MG63 (cell line): ENCODE measurements at regions not wholly inside any gene's neighbourhood (a gene's known extent, or its start where the extent isn't known, plus 50 kb on each side); places are given as distances from the start of the nearest gene placed in this dataset.
"Not testable (repeated sequence)": the region's sequence is repeated elsewhere in the genome, so short reads cannot be mapped to it uniquely, and the experiment has no call there.

Experiments
- DNase-seq: peaks from one replicate; pipeline ENCODE4 v3.0.0-alpha.2; 2020
- H3K27me3 ChIP-seq: fragments of 250-450 bp; sonication (Bioruptor Pico); 2 replicates; pipeline ENCODE4 v1.5.1; 2020; ENCODE audit warnings: mild to moderate bottlenecking, moderate library complexity
- H3K36me3 ChIP-seq: fragments of 250-450 bp; sonication (Bioruptor Pico); 2 replicates; pipeline ENCODE4 v1.5.1; 2020; ENCODE audit warnings: mild to moderate bottlenecking, moderate library complexity
- H3K4me3 ChIP-seq: fragments of 250-450 bp; sonication (Bioruptor Pico); 2 replicates; pipeline ENCODE4 v1.5.1; 2020; ENCODE audit warnings: mild to moderate bottlenecking, moderate library complexity
- H3K9me3 ChIP-seq: fragments of 250-450 bp; sonication (Bioruptor Pico); 2 replicates; pipeline ENCODE4 v1.5.1; 2020; ENCODE audit warnings: mild to moderate bottlenecking, moderate library complexity

DNA sequence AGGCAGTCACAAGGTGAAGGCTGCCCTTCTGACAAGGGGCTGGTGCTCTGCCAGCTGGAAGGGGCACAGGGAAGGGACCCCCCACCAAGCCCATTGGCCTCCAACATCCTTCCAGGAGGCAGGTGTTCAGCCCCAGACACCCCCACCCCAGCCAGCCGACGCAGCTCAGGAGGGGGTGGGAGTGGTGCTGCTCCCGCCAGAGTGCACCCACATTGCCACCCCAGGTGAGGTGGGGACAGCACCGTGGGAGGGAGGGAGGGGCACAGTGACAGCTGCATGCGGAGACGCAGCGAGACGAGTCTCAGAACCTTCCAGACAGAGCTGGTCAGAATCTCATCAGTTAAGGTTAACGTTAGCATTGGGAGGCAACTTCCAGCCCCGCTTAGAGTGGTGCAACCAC is 121.6 kb upstream of the FOXD4L5 start:
- H3K4me3 ChIP-seq, DNase-seq, H3K36me3 ChIP-seq, H3K9me3 ChIP-seq, H3K27me3 ChIP-seq: not testable (repeated sequence)

DNA sequence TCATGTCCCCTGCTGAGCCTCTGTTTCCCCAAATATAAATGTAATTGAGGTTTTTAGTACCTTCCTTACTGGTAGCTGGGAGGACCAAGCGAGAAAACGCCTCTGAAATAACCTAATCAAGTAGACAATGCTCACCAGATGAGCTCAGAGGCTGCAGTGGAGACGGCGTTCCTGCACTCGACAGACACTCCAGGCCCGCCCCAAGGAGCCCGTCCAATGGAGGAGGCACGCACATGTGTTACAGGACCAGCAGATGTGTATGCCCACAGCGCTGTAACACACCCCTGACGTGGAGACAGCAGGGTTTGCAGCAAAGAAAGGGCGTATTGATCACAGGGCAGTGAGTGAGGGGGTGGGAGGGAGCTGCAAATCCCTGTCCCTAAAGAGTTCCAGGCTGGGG is 120.8 kb upstream of the FOXD4L5 start:
- H3K9me3 ChIP-seq, DNase-seq, H3K36me3 ChIP-seq, H3K27me3 ChIP-seq, H3K4me3 ChIP-seq: not testable (repeated sequence)

DNA sequence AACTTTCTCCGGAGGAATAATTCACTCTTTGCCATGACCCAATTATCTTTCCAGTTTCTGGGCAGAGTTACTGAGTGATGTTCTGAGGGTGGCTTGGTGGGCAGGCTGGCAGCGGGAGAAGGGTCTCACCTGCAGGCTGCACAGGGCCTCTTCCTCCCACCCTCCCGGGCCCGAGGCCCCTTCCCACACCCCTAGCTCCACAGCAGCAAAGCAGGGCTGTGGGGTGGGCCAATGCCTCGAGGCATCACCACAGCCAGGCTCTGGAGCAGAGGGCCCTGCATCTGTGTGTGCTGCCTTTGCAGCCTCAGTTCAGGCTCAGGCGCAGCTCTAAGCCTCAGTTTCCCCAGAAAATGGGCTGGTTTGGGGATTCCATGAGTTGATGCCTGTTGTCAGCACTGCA is 120.2 kb upstream of the FOXD4L5 start:
- Histone ChIP-seq H3K4me3 (no peak overlapping the region), H3K9me3 (no peaks in the 10 kb centered on the region), H3K27me3 (no peaks in the 10 kb centered on the region), H3K36me3 (no peaks in the 10 kb centered on the region)
- no peak for DNase-seq

DNA sequence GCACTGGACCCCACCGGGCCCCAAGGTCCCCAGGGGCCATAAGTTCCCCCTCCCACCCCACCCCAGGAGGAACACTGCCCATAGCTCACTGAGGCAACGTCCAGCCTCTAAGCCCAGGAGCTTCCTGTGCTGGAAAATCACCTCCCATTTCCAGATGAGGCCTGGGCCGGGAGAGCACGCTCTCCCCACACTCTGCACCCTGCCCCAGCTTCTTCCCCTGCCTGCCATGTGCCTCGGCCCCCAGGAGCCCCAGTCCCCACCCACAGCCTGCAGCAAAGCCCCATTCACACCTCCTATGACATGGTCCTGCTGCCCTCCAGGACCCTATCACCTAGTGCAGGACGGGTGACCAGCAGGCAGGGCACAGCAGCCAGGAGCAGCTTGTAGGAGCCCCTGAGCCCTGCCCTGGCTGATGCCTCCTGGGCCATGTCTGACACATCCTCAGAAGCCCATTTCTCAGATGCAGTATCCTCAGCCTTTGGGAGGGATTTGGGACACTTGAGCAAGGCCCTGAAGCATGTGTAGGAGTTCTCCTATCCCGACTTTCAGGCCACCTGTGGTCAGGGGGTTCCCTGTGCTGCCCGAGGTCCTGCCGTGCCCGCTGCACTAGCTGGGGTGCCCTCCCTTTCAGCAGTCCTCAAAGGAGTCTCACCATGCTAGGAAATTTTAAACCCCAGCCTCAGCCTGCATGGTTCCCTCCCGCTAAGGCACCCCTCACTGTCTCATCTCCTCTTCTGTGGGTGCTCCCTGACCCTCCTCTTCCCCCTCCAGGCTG is 119.4 kb upstream of the FOXD4L5 start:
- H3K4me3 ChIP-seq = no peak overlapping the region
- DNase-seq = no peak
- H3K27me3 ChIP-seq = no peaks in the 10 kb centered on the region
- no peaks in the 10 kb centered on the region for H3K36me3 ChIP-seq
- no peaks in the 10 kb centered on the region for H3K9me3 ChIP-seq

DNA sequence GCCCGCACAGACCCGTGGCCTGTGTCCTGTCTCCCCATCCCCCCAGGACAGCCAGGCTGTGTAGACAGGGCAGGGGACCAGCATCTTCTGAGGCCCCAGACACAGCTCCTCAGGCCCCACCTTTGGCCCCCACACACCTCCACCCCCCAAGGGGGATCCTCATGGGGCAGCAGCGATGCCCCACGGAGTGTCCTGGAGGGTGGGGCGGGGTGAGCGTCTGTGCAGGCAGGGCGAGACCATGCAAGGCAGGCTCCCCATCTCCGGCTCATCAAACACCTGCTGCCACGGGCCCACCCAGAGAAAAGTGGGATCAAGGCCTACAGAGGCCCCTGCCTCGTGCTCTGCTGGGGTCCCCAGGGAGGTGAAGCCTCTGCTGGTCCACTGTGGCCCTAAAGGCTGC is 118.7 kb upstream of the FOXD4L5 start:
- Histone ChIP-seq H3K36me3 (no peaks in the 10 kb centered on the region), H3K27me3 (no peaks in the 10 kb centered on the region), H3K4me3 (no peak overlapping the region), H3K9me3 (no peaks in the 10 kb centered on the region)
- no peak for DNase-seq

DNA sequence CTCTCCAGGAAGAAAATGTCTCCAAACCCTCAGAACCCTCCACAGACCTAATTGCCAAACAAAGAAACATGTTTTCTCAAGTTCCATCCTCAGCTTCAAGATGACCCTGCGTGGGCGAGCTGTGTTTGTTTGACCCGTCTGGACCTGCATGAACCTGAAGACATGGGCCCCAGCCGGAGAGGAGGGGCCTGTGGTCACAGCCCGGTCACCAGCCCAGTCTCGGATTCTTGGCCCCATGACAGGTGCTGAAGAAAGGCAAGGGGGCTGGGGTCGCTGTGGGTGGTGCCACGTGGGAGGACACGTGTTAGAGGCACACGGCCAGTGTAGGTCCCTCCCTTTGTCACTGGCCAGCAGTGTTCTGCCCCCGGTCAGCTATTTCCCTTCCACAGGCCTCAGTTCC is 118.1 kb upstream of the FOXD4L5 start:
- DNase-seq, H3K36me3 ChIP-seq, H3K9me3 ChIP-seq, H3K4me3 ChIP-seq, H3K27me3 ChIP-seq: not testable (repeated sequence)

DNA sequence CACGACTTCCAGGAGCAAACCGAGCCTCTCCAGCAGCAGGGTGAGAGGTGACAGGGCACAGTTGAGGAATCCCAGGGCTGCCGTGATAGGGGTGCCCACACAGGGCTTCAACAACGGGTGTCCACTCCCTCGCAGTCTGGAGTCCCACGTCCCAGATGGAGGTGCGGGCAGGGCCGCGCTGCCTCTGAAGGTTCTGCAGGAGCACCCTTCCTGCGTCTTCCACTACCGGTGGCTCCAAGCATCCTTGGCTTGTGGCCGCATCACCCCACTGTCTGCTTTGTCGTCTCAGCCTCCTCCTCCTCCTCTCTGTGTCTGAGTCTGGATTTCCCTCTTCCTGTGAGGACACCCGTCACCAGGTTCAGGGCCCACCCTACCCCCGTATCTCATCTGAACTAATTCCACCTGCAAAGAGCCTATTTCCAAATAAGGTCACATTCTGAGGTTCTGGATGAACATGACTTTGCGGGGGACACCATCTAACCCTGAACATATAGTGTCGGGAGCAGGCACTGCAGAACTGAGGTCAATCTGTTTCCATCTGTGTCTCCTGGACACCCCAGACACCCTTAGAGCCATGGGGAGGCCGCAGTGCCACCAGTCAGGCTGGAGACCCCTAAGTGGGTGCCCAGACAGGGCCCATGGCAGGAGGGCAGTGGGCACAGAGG is 117.3 kb upstream of the FOXD4L5 start:
- H3K4me3 ChIP-seq, H3K9me3 ChIP-seq, H3K36me3 ChIP-seq, DNase-seq, H3K27me3 ChIP-seq: not testable (repeated sequence)

DNA sequence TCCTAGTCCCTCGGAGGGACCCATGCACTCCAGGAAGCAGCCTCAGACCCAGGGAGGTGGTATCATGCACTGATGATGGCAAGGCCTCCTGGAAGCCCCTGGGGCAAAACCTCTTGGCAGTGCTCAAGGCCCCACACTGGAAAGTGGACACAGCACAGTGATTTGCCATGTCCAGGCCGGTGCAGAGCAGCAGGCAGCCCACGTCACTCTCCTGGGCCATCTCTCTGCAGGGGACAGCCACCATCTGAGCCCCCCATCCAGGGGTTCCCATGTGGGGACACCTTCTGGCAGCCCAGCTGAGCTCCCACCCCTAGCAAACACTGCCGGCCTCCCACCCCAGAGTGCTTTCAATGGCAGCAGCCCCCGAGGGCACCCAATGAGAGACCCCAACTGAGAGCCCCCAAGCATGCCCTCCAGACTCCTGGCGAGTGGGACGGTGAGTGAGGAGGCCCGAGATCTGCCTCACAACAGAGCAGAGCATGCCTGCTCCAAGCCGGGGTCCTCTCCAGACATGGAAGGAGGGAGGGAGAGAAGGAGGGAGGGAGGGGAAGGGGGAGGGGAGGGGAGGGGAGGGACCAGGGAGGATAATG is 116.5 kb upstream of the FOXD4L5 start:
- not testable (repeated sequence) for H3K4me3 ChIP-seq, H3K36me3 ChIP-seq, H3K9me3 ChIP-seq, DNase-seq, H3K27me3 ChIP-seq

GRCh38 chr9:65400886-65401285 is 115.9 kb upstream of the FOXD4L5 start:
- no peak overlapping the region for H3K4me3 ChIP-seq
- H3K27me3 ChIP-seq = no peaks in the 10 kb centered on the region
- DNase-seq = no peak
- H3K36me3 ChIP-seq = no peaks in the 10 kb centered on the region
- no peaks in the 10 kb centered on the region for H3K9me3 ChIP-seq

- not testable (repeated sequence) for H3K36me3 ChIP-seq, DNase-seq, H3K27me3 ChIP-seq, H3K4me3 ChIP-seq, H3K9me3 ChIP-seq
Observed at GRCh38 chr9:65397763-65398719, 113.0 kb upstream of the FOXD4L5 start.

GRCh38 chr9:65397226-65397625 is 112.2 kb upstream of the FOXD4L5 start:
- not testable (repeated sequence) for H3K4me3 ChIP-seq, H3K9me3 ChIP-seq, H3K36me3 ChIP-seq, DNase-seq, H3K27me3 ChIP-seq

- not testable (repeated sequence) for H3K4me3 ChIP-seq, H3K27me3 ChIP-seq, H3K36me3 ChIP-seq, DNase-seq, H3K9me3 ChIP-seq
Observed at GRCh38 chr9:65396601-65397000, 111.6 kb upstream of the FOXD4L5 start.

DNA sequence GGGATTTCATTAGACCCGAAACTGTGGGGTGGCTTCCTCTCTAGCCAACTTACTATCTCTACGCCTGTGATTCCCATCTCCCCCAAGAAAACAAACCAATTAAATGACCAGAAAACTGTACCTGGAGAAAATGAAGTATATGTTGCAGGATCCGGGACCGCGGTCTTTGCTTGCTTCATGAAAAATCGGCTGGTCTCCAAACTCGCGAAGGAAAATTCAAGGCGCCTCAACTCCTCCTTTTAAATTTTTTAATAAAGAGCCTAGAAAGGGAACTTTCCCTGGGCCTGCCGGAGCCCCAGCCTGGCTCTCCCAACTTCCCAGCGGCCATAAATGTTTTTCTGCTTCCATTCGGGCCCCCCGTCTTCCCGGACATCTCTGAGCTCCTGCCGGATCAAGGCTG is 110.8 kb upstream of the FOXD4L5 start:
- H3K9me3 ChIP-seq, H3K36me3 ChIP-seq, H3K27me3 ChIP-seq, DNase-seq, H3K4me3 ChIP-seq: not testable (repeated sequence)

DNA sequence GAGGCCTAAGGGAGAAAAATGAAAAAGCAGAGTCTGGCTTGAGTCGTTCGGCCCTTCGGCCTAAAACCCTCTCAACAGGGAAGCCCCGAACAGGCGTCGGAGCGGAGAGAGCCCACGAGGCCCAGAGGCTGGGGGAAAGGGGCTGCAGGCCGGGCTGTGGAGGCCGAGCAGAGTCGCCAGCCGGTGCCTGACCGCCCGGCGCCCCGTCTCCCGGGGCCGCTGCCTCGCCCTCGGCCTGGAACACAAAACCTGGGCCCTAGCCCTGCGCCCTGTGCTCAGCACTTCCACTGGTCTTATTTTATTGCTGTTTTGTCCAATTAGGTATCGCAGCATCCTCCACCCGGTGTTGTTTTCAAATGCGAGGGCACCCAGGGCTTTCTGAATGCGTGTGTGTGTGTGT is 110.1 kb upstream of the FOXD4L5 start:
- not testable (repeated sequence) for H3K36me3 ChIP-seq, H3K4me3 ChIP-seq, DNase-seq, H3K9me3 ChIP-seq, H3K27me3 ChIP-seq

DNA sequence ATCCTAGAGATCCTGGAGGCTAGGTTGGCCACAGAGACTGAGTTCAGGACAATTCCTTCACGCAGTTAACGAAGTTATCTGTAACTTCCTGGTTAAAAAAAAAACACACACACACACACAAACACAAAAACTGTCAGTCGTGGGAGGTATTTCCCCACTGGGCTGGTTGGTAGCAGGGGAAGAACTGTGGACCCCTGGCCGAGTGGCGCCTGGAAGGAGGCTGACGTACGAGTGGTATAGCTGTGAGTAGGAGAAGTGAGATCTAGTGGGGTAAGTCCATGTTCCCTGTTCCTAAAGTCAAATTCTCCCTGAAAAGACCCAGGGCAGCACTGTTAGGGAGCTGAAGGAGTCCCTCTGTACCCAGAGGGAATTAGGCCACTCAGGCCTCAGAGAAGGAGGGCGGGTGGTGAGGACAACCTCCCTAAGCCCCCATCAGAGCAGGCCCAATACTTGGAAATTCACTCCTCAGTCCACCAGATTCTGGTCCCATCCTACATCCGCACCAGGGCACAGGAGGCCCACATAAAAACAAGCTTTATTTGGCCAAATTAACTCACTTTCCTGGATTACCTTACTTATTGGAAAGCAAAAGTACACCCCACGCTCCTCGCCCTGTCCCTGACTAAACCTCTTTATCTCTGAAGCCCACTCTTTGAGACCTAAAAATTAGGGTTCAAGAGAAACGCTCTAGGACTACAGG is 108.3 kb upstream of the FOXD4L5 start:
- not testable (repeated sequence) for H3K4me3 ChIP-seq, DNase-seq, H3K9me3 ChIP-seq, H3K36me3 ChIP-seq, H3K27me3 ChIP-seq

- H3K4me3 ChIP-seq, H3K9me3 ChIP-seq, H3K27me3 ChIP-seq, DNase-seq, H3K36me3 ChIP-seq: not testable (repeated sequence)
Observed at GRCh38 chr9:65392611-65393010, 107.6 kb upstream of the FOXD4L5 start.

GRCh38 chr9:65389710-65390109 is 104.7 kb upstream of the FOXD4L5 start:
- H3K27me3 ChIP-seq, H3K9me3 ChIP-seq, H3K36me3 ChIP-seq, DNase-seq, H3K4me3 ChIP-seq: not testable (repeated sequence)
